Cardiac muscle cell (in vitro differentiated cells and primary cell): ENCODE measurements at regions not wholly inside any gene's neighbourhood (a gene's known extent, or its start where the extent isn't known, plus 50 kb on each side); places are given as distances from the start of the nearest gene placed in this dataset.
"Not testable (repeated sequence)": the region's sequence is repeated elsewhere in the genome, so short reads cannot be mapped to it uniquely, and the experiment has no call there.

Experiments used
- DNase-seq, 2 donors: peaks; one replicate each; pipeline versions ENCODE4 v3.0.0 to v3.0.0-alpha.2; 2010 to 2017; ENCODE audit warnings: low read depth in 1 of 2, low spot score in 1 of 2
- H3K27ac ChIP-seq: fragments of 200-600 bp; sonication (generic); 2 replicates; pipeline ENCODE4 v1.5.1; 2016
- H3K27me3 ChIP-seq: fragments of 200-600 bp; sonication (generic); 2 replicates; pipeline ENCODE4 v1.6.0; 2016; ENCODE audit warnings: control low read depth
- H3K36me3 ChIP-seq: fragments of 200-600 bp; sonication (generic); 2 replicates; pipeline ENCODE4 v1.5.1; 2016; ENCODE audit warnings: control low read depth
- H3K4me1 ChIP-seq: fragments of 200-600 bp; sonication (generic); 2 replicates; pipeline ENCODE4 v1.8.1; 2017; ENCODE audit warnings: low read depth, mild to moderate bottlenecking, mixed run types
- H3K4me3 ChIP-seq: fragments of 200-600 bp; sonication (generic); 2 replicates; pipeline ENCODE4 v1.5.1; 2016; ENCODE audit warnings: mild to moderate bottlenecking
- H3K9me3 ChIP-seq: fragments of 200-600 bp; sonication (generic); 2 replicates; pipeline ENCODE4 v1.5.1; 2017; ENCODE audit warnings: low read depth, mild to moderate bottlenecking, control low read depth
- CTCF ChIP-seq: IDR thresholded peaks from 2 replicates; pipeline ENCODE4 v1.5.1; 2012; ENCODE audit warnings: low read depth, mild to moderate bottlenecking, low read length

- no peak for DNase-seq
- Histone ChIP-seq H3K27ac (no peak overlapping the region), H3K4me1 (peaks cover 10% of the 10 kb centered on the region), H3K4me3 (no peak overlapping the region), H3K36me3 (no peaks in the 10 kb centered on the region), H3K9me3 (no peaks in the 10 kb centered on the region), H3K27me3 (peaks cover 46% of the 10 kb centered on the region)
- no peak for TF ChIP-seq CTCF
Observed at GRCh38 chr18:55735199-55735855, 147.3 kb upstream of the TCF4 start.

GRCh38 chr18:55732227-55733106, 144.5 kb upstream of the TCF4 start:
- Histone ChIP-seq H3K9me3 (no peaks in the 10 kb centered on the region), H3K27ac (no peak overlapping the region)

GRCh38 chr18:55731594-55732042, 143.6 kb upstream of the TCF4 start:
- Histone ChIP-seq H3K36me3 (no peaks in the 10 kb centered on the region), H3K9me3 (no peaks in the 10 kb centered on the region), H3K4me1 (peaks cover 10% of the 10 kb centered on the region), H3K4me3 (no peak overlapping the region), H3K27me3 (peaks cover 47% of the 10 kb centered on the region), H3K27ac (no peak overlapping the region)
- TF ChIP-seq CTCF, result no peak
- DNase-seq, result peak in 1 of 2 donors; percentile 46

More at GRCh38 chr18:55732227-55733106, 144.5 kb upstream of the TCF4 start:
- peaks cover 47% of the 10 kb centered on the region for H3K27me3 ChIP-seq
- H3K4me3 ChIP-seq, result no peak overlapping the region
- H3K4me1 ChIP-seq, result peaks cover 10% of the 10 kb centered on the region
- DNase-seq, result peak in 1 of 2 donors; percentile 83
- H3K36me3 ChIP-seq, result no peaks in the 10 kb centered on the region
- no peak for TF ChIP-seq CTCF

DNA sequence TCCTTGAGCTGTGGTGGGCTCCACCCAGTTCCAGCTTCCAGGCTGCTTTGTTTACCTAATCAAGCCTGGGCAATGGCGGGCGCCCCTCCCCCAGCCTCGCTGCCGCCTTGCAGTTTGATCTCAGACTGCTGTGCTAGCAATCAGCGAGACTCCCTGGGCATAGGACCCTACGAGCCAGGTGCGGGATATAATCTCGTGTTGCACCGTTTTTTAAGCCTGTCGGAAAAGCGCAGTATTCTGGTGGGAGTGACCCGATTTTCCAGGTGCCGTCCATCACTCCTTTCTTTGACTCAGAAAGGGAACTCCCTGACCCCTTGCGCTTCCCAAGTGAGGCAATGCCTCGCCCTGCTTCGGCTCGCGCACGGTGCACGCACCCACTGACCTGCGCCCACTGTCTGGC, 133.0 kb upstream of the TCF4 start:
- H3K9me3 ChIP-seq, H3K27me3 ChIP-seq, H3K4me3 ChIP-seq, DNase-seq, H3K27ac ChIP-seq, H3K36me3 ChIP-seq, H3K4me1 ChIP-seq: not testable (repeated sequence)

- no peak for TF ChIP-seq CTCF
- H3K4me3 ChIP-seq, result no peak overlapping the region
- no peak for DNase-seq
- no peaks in the 10 kb centered on the region for H3K36me3 ChIP-seq
- H3K27ac ChIP-seq, result no peak overlapping the region
- H3K9me3 ChIP-seq, result no peaks in the 10 kb centered on the region
- no peaks in the 10 kb centered on the region for H3K4me1 ChIP-seq
- no peaks in the 10 kb centered on the region for H3K27me3 ChIP-seq
Observed at GRCh38 chr18:55713707-55714106, 125.7 kb upstream of the TCF4 start.

- no peaks in the 10 kb centered on the region for H3K9me3 ChIP-seq
- no peaks in the 10 kb centered on the region for H3K27me3 ChIP-seq
- no peaks in the 10 kb centered on the region for H3K36me3 ChIP-seq
- no peak overlapping the region for H3K27ac ChIP-seq
- DNase-seq, result peak in 1 of 2 donors; percentile 24
- TF ChIP-seq CTCF, result no peak
- H3K4me1 ChIP-seq, result no peaks in the 10 kb centered on the region
- no peak overlapping the region for H3K4me3 ChIP-seq
Observed at GRCh38 chr18:55706898-55707297, 118.9 kb upstream of the TCF4 start.
